GM12891 (cell line): ENCODE measurements at regions not wholly inside any gene's neighbourhood (a gene's known extent, or its start where the extent isn't known, plus 50 kb on each side); places are given as distances from the start of the nearest gene placed in this dataset.

Experiments
- DNase-seq: peaks from one replicate; pipeline ENCODE4 v3.0.0; 2011; ENCODE audit warnings: low spot score; ENCODE audit not compliant: insufficient read length
- FAIRE-seq: peaks from 2 replicates; lab custom pipeline; 2011; peaks lifted over from hg19 to GRCh38; lab: Jason Lieb, UNC
- PAX5 ChIP-seq: IDR thresholded peaks from 2 replicates; pipeline ENCODE4 v1.6.1; 2011; ENCODE audit warnings: low read length, moderate library complexity, mild to moderate bottlenecking; ENCODE audit not compliant: insufficient read depth, severe bottlenecking
- POLR2A ChIP-seq: IDR thresholded peaks from 2 replicates; pipeline ENCODE4 v1.6.1; 2011; ENCODE audit warnings: low read depth, low read length, control low read depth
- POLR2AphosphoS5 ChIP-seq: IDR thresholded peaks from 2 replicates; pipeline ENCODE4 v1.6.1; 2011; ENCODE audit warnings: low read depth, low read length, control low read depth
- POU2F2 ChIP-seq: IDR thresholded peaks from 2 replicates; pipeline ENCODE4 v1.6.1; 2011; ENCODE audit warnings: low read depth, mild to moderate bottlenecking, control low read depth, low read length, moderate library complexity
- SPI1 ChIP-seq: IDR thresholded peaks from 2 replicates; pipeline ENCODE4 v1.6.1; 2011; ENCODE audit warnings: low read depth, low read length, control low read depth
- TAF1 ChIP-seq: IDR thresholded peaks from 2 replicates; pipeline ENCODE4 v1.6.1; 2011; ENCODE audit warnings: low read depth, low read length, control low read depth

DNA sequence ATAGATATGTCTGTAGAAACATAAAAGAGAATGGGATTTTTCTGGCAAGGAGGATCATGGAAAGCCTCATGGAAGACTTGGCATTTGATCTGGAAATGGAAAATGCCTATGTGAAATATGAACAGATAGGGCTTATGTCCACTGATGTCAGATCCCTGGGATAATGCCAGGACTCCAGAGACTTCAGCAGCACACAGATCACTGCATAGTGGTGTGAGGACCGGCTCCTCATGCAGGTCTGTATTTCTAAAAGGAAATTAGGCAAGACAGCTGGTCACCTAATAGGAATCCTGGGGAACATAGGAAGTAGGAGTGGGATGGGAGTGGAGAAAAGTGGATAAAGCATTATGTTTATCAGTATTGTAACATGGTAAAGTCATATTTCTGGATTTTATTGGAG lies 56.8 kb upstream of the IPO9 start:
- FAIRE-seq (no peak), DNase-seq (no peak)
- no peak for TF ChIP-seq POLR2A
- no peak for TF ChIP-seq SPI1
- no peak for TF ChIP-seq POLR2AphosphoS5
- TF ChIP-seq TAF1 = no peak
- TF ChIP-seq PAX5 = no peak
- TF ChIP-seq POU2F2 = no peak

DNA sequence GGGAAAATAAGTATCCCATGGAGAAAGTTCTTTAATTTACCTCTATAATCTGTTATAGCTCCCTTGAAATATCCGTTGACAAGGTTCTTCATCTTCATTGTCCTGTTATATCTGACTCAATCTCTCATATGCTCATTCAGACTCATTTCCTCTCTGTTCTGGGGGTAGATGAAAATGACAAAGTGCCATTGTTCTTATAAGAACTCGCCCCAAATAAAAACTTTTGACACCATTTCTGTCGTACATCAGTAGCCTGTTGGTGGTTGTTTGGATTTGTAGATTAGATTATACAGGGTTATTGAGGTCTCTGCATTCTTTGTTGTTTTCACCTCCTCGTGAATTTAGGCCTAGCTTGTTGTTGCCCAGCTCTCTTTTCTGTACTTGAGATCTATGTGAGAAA lies 55.2 kb upstream of the IPO9 start:
- FAIRE-seq (no peak), DNase-seq (no peak)
- TF ChIP-seq POU2F2 = no peak
- no peak for TF ChIP-seq POLR2AphosphoS5
- TF ChIP-seq SPI1 = no peak
- no peak for TF ChIP-seq TAF1
- TF ChIP-seq PAX5 = no peak
- no peak for TF ChIP-seq POLR2A

GRCh38 chr1:201774224-201774982 lies 54.6 kb upstream of the IPO9 start:
- no peak for TF ChIP-seq PAX5
- TF ChIP-seq POLR2A = no peak
- no peak for TF ChIP-seq POLR2AphosphoS5
- no peak for TF ChIP-seq POU2F2
- TF ChIP-seq SPI1 = no peak
- no peak for TF ChIP-seq TAF1
- DNase-seq (no peak), FAIRE-seq (no peak)

DNA sequence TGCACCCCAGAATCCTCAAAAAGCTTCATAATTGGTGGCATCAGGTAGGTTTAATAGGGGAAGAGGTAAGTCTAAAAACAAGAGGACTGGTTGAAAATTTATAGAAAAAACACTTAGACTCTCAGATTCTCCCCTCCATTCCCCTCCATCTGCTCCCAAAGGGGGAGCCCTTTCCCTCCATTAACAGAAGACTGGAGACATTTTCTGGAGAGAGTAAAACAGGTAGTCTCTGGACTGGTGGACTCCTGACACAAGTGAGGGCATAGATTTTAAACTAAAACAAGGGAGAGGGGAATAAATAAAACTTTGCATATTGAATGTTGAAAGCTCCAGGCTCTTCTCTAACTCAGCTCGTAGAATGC lies 54.0 kb upstream of the IPO9 start:
- no peak for TF ChIP-seq POLR2AphosphoS5
- TF ChIP-seq PAX5 = no peak
- TF ChIP-seq TAF1 = no peak
- no peak for TF ChIP-seq POU2F2
- TF ChIP-seq SPI1 = no peak
- TF ChIP-seq POLR2A = no peak

DNA sequence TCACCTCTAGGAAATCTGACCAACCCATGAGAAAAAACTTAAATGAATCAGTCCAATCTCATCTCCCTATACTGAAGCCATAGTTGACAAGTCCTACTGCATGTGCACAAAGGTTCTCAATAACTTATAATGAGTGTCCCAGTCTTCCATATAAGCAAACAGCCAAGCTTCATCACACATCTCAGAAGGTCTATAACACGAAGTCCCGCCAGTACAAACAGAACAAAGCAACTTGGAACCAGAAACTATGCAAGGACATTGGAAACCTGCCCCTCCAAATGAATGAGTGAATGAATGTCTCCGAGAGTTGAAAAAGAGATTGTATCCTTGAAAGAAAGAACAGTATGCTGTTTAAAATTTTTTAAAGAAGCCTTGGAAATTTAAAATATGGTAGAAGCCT lies 53.6 kb upstream of the IPO9 start:
- TF ChIP-seq PAX5 = no peak
- no peak for TF ChIP-seq SPI1
- TF ChIP-seq POLR2AphosphoS5 = no peak
- no peak for TF ChIP-seq TAF1
- no peak for TF ChIP-seq POLR2A
- TF ChIP-seq POU2F2 = no peak
- FAIRE-seq (no peak), DNase-seq (no peak)

More for the DNA sequence above, 54.0 kb upstream of the IPO9 start:
- DNase-seq (no peak), FAIRE-seq (no peak)

GRCh38 chr1:201778279-201779065 lies 50.5 kb upstream of the IPO9 start:
- TF ChIP-seq POLR2A = no peak
- no peak for TF ChIP-seq TAF1
- no peak for TF ChIP-seq POLR2AphosphoS5
- TF ChIP-seq POU2F2 = no peak
- TF ChIP-seq PAX5 = no peak
- TF ChIP-seq SPI1 = no peak
- FAIRE-seq (no peak), DNase-seq (no peak)
